Cardiac septum (tissue), 1 donor: ENCODE measurements at regions not wholly inside any gene's neighbourhood (a gene's known extent, or its start where the extent isn't known, plus 50 kb on each side); places are given as distances from the start of the nearest gene placed in this dataset.
A peak's percentile ranks its signal among the peaks of the same experiment; 100 is the strongest.

Source experiments
- DNase-seq: peaks from one replicate; pipeline ENCODE4 v3.0.0-alpha.2; 2020; ENCODE audit warnings: low spot score
- intact Hi-C: fragments of 100-400 bp; cut with DNase I; formaldehyde crosslinking; loops from one replicate; pipeline ENCODE4 v1.14.0; 2022
- donor health status: DM: no; HTN: no; CAD: no.

DNA sequence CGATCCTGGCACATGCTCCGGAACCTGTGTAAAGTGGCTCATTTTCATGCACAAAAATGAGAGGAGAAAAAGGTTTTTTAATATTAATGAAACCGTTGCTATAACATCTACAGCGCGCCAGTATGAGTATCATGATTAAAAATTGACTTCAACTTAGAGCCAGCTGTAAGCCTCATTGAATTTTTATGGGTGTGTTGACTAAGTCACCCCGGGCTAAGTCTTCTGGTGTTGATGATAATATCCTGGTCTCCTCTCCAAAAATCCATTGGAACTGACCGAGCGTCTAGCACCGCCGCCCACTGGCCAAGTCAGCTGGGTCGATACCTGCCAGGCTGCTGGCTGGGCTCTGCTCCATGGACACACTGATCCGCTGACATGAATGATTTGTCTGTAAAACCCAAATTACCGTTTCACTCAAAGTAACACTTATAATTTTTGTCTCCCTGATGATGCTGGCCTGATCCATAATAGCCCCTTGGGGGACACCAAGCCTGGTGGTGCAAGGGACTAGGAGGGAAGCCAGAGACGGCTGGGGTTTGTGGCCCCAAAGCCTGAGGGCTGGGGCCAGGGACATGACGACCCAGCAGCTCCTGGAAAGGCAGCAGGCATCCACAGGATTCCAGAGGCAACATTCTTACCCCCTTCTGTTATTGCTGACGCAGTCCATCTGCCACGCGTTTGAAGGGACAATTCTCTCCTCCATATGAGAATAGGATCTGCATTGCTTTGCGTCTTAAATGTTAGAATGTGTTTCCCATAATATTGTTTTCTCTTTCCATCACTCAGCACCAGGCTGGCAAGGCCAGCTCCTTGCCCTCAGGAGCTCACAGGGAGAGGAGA, 131.0 kb upstream of the PPP2R2D start:
- intact Hi-C loops: no loop called here

DNA sequence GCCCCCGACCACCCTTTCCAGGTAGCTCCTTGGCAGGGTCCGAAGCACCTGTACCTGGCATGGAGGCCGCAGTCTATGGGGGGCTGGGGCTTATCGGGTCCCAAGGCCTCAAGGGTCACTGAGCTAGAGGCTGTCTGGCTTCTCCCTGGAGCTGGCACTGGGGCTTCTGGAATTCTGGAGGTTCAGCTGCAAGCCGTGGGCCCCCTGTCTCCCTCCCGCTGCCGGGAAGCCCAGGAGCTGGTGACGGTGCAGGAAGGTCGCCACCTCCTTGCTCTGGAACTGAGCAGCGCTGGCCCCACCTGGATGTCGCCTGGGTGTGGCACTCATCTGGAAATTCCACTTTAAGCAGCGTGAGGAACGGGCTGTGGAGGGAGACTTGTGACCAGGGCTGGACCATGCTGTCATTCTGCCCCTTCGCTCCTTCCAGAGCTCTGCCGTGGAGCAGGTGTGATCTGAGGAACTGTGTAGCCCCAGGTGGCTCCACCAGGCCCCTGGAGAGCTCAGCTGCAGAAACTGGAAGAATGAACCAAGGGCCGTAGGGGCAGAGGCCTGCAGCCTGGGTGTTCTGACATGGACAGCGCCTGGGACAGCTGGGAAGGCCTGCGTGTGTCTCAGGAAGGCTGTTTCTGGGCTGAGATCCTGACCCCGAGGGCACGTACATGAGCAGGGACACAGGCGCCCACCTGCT, 129.7 kb upstream of the PPP2R2D start:
- DNase-seq: no peak
- intact Hi-C loops: no loop called here

More for the DNA sequence above, 131.0 kb upstream of the PPP2R2D start:
- peak; percentile 60 for DNase-seq

DNA sequence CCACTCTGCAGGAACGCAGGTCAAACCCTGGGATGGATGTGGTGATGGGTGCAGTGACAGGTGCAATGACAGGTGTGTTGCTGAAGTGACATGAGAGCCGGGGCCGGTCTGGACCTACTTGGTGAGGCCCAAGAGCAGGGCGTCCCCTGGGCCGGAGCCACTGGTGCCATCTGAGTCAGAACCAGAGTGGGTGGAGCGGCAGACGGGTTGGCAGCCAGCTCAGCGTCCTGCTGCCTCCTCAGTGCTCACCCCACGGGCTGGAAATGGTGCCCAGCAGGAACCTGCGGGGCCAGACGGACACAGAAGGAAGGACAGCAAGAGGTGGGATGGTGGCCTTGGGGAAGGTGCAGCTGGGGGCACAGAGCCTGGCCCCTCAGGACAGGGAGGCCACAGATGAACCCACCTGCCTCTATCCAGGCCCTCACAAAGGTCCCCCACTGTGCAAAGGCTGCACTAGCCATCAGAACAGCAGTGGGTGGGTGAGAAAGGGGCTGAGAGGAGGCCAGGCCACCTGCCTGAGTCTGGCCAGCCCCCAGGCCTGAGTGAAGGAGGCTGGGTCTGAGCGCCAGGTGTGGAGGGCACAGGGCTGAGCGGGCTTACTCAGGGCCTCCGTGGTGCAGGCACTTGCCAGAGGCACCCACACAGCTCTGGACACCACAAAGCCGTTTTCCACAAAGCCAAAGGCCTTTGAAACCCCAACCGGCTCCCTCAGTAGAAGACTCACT, 129.0 kb upstream of the PPP2R2D start:
- DNase-seq: peak; percentile 74
- intact Hi-C loops: no loop called here

DNA sequence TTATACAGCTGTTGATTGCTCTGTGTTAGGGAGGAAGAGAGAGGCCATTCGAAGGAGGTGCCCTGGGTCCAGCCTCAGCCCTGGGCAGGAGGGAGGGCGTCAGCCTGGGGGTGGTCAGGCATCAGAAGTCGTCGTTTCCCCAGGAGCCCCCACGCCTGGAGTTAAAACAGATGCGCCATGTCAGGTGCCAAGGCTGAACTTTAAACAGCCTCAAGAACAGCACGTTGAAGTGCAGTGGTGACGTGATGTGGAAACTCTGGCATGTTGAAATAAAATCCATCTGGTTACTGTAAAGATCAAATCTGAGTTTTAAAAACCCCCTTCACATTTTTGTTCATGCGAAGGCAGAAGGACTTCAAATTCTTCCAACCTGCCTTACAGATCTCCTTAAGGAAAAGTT, 128.4 kb upstream of the PPP2R2D start:
- intact Hi-C loops: no loop called here
- DNase-seq: no peak

DNA sequence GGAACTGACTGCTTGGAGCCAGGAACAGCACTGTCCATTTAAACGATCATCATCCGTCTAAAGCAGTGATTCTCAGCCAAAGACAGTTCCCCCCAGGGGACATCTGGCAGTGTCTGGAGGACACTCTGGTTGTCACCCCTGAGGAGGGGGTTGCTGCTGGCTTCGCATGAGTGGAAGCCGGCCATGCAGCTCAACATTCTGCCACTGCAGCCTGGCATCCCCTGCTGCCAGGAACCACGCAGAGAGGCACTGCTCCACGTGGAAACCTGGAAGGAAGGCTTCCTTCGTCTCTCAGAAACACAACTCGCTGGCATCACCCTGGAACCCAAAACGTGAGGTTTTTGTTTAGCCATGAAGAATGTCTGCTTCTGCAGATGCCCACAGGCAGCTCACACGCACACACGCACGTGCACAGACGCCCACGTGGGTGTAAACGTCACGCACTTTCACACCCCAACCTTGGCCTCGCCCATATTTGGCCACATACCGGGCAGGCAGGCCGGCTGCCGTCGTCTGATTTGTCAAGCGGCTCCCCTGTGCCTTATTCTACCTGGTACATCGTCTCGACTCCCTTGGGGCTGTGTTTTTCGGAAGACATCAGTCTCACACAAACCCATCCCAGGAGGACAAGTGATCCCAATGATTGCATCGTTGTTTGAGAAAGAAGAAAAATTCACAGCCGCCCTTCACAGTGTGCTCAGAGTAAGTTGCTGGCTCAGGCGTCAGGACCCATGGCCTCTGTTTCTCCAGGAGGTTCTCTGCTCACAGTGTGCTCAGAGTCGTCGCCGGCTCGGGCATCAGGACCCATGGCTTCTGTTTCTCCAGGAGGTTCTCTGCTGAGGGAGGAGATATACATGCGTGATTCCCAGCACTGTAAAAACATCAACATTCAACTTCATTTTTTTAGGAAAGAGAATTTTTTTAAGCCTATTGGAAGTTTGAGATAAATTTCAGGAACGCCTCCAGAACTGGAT, 127.2 kb upstream of the PPP2R2D start:
- intact Hi-C loops: no loop called here
- peak; percentile 55 for DNase-seq

DNA sequence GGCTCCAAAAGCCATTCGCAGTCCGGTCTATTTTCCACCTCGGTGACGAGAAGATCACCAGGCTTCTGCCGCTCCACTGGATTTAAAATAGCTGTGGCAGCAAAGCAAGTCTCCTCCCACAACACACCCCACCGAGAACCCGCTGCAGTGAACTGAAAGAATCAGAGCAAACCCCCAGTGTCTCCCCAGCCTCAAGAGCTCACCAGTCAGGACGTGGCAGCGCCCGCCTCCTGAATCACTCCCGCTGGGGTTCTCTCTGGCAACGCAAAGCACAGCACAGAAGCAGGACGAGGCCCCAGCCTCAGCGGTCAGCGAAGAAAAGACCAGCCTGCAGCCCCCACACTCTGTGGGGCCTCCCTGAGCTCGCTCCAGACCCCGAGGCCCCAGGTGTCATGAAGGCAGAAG, 126.1 kb upstream of the PPP2R2D start:
- intact Hi-C loops: no loop called here

DNA sequence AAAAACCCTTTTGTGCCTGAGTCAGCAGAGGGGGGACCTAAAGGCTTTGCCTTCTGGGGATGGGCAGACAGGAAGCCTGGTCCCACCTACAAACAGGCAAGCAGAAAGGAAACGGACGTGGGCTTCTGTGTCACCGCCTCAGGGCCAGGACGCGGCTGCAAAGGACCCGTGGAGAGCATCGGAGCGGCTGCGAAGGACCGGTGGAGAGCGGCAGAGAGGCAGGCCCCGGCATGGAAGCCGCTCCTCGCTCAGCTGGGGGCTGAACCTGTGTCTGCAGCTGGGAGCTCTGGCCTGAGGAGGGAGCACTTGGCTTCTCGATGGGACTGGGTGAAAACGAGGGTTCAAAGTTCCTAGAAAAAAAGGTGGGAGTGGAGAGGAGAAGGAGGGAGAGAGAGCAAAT, 125.4 kb upstream of the PPP2R2D start:
- no peak for DNase-seq
- intact Hi-C loops: no loop called here

More for the DNA sequence above, 126.1 kb upstream of the PPP2R2D start:
- DNase-seq: no peak

DNA sequence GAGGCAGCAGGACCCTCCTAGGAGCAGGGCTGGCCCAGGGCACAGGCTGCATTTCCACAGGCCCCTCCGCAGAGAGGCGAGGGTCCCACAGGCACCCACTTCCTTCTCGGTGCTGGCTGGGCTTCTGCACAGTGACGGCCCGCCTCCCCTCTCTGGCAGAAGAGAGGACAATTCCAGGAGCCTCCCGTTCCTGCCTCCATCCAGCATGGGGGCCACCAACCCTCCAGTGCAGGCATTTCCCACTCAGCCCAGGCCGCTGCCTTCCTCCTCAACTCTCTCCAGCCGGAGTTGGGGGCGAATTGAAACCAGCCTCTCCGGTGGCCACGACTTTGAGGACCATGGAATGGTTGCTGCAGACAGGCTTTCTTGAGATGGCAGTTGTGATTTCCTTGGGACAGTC, 125.0 kb upstream of the PPP2R2D start:
- intact Hi-C loops: no loop called here
- DNase-seq: no peak

DNA sequence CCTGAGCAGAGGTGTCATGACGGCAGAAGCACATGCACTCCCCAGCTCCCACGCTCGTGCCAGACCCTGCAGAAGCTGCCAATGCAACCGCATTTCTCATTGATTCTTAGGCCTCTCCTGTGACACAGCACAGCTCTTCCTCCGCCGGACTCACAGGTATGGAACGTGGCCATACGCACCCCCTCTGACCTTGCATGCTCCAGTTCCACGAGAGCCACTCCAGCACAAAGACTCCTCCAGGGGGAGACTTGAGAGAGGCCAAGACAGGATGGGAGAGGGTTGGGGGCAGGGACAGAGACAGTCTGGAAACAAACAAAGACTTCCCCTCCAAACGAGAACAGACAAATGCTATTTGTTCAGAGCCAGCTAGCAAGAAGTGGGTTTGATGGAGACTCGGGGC, 124.3 kb upstream of the PPP2R2D start:
- intact Hi-C loops: no loop called here

DNA sequence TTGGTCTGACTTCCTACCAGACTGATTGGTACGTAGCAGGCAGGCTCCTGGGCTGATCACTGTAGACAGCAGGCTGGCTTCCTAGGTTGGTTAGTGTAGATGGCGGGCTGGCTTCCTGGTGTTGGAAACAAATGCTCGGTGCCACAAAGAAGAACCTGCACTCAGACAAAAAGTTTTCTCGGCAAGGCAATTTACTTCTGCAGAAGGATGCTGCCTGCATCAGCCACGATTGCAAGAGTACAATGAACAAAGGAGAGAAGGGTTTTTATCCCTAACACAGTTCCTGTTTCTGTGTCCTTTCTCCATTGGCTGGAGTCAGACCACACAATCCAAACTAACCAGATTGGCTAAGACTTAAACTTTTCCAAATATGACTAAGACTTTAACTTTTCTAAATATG, 123.6 kb upstream of the PPP2R2D start:
- DNase-seq: no peak
- intact Hi-C loops: no loop called here

More for the DNA sequence above, 124.3 kb upstream of the PPP2R2D start:
- no peak for DNase-seq

DNA sequence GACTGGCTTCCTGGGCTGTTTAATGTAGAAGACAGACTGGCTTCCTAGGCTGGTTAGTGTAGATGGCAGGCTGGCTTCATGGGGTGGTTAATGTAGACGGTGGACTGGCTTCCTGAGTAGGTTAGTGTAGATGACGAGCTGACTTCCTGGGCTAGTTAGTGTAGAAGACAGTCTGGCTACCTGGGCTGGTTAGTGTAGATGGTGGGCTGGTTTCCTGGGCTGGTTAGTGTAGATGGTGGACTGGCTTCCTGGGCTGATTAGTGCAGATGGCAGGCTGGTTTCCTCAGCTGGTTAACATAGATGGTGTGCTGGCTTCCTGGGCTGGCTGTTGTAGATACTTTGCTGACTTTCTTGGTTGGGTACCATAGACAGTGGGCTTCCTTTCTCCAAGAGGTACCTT, 122.9 kb upstream of the PPP2R2D start:
- intact Hi-C loops: no loop called here
- DNase-seq: no peak

DNA sequence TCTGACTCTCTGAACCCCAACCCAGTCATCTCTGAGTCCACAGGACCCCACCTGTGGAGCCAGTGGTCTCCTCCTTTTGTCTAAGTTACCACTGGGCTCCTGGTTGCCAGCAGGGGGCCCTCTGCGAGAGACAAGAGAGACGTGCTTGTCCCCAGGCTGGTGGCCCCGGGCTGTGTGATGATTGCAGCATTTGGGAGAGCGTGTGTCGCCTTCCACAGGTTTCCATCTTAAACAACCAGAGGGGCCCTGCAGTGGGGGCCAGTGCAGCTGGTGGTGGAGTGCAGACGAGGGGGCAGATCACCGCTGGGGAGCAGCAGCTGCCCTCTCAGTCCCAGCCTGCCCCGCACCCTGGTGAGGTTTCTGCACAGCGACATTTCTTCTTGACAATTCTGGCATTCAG, 122.4 kb upstream of the PPP2R2D start:
- DNase-seq: no peak
- intact Hi-C loops: no loop called here

DNA sequence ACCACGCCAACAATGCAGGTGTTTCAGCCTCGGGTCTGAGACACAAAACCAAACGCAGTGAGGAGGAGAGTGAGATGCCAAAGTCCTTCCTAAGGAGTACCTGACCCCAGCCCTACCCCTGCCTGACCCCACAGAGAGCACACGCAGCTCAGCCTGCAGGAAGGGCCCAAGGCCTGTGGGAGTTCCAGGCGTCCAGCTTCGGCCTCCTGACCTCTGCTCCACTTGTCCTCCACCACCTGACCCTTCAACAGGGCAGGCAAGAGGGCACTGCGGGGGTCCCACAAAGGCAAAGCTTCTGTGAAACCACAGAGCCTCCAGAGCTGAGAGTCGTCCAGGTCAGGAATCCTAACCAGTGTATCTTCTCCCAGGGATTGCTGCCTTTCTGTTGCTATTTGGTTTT, 122.0 kb upstream of the PPP2R2D start:
- intact Hi-C loops: no loop called here
- no peak for DNase-seq

DNA sequence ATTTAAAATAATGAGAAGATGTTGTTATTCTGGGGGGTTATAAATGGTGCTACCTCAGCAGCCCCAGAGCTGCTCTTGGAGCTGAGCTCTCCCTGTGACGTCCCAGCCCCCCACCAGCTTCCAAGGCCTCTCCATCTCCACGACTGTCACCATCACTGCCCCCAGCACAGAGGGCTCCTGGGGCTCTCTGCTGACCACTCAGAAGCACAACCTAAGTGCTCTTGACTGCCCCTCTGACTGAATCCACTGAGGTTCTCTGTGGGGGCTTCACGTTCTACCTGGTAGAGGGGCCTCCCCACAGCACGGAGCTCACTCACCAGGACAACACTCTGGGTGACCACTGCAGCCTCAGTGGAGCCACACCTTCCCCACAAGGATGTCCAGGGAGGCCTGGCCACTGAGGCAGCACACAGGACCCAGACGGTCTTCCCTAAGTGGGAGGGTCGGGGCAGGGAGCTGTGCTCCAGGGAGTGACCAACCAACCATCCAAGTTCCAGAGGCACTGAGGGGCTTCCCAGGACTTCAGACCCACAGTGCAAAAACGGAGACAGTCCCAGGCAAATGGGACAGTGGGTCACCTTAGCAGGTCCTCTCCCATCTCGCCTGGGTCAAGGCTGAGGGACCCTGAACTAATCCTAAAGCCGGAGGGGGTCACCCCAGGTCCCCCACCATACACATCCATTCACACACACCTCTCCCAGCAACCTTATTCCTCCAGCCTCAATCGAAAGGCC, 121.0 kb upstream of the PPP2R2D start:
- DNase-seq: no peak
- intact Hi-C loops: no loop called here

DNA sequence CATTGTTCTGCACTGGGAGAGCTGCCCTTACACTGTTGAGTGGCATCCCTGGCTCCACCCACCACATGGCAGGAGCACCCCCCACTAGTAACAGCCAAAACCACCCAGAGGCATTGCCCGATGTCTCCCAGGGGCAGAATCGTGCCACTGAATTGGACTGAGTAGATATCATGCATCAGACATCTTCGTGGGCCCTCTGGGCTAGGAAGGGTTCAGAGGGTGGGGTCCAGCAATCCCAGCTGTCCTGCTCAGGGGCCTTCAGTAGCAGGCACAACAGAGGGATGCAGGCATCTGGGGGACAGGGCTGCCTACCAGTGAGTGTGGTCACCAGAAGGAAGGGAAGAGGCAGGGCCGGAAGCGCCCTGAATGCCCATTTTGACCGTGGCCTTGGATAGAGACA, 119.7 kb upstream of the PPP2R2D start:
- intact Hi-C loops: no loop called here
- no peak for DNase-seq

DNA sequence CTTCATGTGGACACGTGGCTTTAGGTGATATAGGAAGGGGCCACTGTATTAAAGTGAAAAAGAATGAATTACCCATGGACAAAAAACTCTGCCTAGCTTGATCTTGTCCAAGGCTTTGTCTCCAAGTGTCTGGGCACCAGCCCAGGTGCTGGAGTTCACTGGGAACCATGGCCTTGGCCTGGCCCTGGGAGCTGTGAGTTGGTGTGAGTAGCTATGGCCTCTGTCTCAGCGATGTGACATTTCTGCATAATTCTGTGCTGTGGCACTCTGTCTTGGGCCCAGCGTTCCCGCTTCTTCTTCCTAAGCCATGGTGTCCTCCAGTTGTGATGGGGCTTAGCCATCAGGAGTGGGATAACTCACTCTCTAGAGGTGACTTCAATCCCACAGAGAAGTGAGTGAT, 119.0 kb upstream of the PPP2R2D start:
- intact Hi-C loops: no loop called here

DNA sequence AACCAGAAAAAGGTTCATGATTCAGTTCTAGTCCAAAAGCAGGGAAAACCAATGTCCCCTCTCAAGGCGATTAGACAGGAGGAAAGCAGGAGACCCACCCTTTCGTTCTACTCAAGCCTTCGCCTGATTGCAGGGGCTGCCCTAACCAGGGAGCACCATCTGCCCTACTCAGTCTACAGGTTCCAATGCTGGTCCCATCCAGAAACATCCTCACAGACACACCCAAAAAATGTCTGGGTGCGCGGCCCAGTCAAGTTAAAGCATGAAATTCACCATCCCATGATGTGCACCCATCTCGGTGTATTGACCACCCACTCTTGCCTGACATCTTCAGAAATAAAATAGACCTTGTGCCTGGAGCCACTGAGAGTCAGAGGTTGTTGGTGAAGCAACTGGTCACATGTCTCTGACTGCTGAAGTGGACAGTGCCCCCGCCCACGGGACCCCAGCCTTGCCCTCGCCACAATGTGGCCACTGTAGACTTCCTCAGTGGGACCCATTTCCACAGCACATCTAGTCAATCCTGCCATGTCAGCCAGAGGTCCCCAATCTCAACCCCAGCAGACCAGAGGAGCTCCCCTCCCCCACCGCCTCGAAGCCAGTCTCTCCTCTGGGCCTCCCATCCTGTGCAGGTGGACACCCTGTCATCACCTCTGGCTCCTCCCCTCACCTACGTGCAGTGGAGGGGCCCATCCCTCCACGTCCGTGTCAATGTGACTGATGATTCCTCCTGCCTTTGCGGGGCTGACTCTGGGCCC, 116.3 kb upstream of the PPP2R2D start:
- no peak for DNase-seq
- intact Hi-C loops: no loop called here

More for the DNA sequence above, 119.0 kb upstream of the PPP2R2D start:
- no peak for DNase-seq

DNA sequence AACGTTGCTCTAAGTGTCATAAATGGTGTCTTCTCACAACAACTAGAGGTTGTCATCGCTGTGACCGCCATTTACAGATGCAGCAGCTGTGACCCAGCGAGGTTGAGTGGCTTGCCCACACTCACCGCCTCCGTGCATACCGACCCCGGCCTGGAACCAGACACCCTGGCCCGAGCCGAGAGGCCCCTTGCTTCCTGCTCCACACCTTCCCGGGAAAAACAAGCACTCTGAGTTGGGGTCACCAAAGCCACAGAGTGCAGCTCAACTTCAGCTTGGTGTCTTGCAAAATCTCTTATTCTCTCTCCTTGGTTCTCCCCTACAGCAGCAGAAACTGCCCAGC, 115.7 kb upstream of the PPP2R2D start:
- DNase-seq: no peak
- intact Hi-C loops: no loop called here
